ENCODE measurements at regions not wholly inside any gene's neighbourhood (a gene's known extent, or its start where the extent isn't known, plus 50 kb on each side); places are given as distances from the start of the nearest gene placed in this dataset.

- Histone ChIP-seq H3K36me3 (ENCODE audit: control insufficient read depth, insufficient read depth, low read length) (no peaks in the 10 kb centered on the region), H3K27me3 (replicated peaks; ENCODE audit: control insufficient read depth, insufficient read depth, low read length) (no peaks in the 10 kb centered on the region), H3K4me1 (no peaks in the 10 kb centered on the region), H3K4me3 (ENCODE audit: low read depth, low read length) (no peak overlapping the region), H3K9me3 (no peaks in the 10 kb centered on the region)
- Mint-ChIP-seq H3K27me3 (ENCODE audit: insufficient read depth, unreplicated experiment) (no peaks in the 10 kb centered on the region), H3K9me3 (ENCODE audit: unreplicated experiment) (no peaks in the 10 kb centered on the region), H3K27ac (ENCODE audit: unreplicated experiment) (no peak overlapping the region), H3K4me3 (ENCODE audit: unreplicated experiment) (no peak overlapping the region), H3K36me3 (ENCODE audit: insufficient read depth, unreplicated experiment) (no peaks in the 10 kb centered on the region), H3K4me1 (ENCODE audit: low read depth, unreplicated experiment) (no peaks in the 10 kb centered on the region)
- ChIA-PET CTCF (no interaction called here), POLR2A (no interaction called here)
- no TSS peak for BruUV-seq (replicated peaks)
- intact Hi-C loops (cut with micrococcal nuclease; ENCODE audit: unreplicated experiment), result no loop called here
- TF ChIP-seq CTCF (IDR thresholded peaks at IDR 0.05; ENCODE audit: insufficient read depth in 1 of 2, low read depth in 1 of 2, low read length in 1 of 2, severe bottlenecking in 1 of 2, unreplicated experiment in 1 of 2), result no peak
- peak; percentile 26 to 38 for DNase-seq
These were observed 515.3 kb downstream of the EPHB1 start for GRCh38 chr3:135310317-135310716.

GRCh38 chr3:135311699-135312098 lies 516.6 kb downstream of the EPHB1 start:
- TF ChIP-seq CTCF (IDR thresholded peaks at IDR 0.05; ENCODE audit: insufficient read depth in 1 of 2, low read depth in 1 of 2, low read length in 1 of 2, severe bottlenecking in 1 of 2, unreplicated experiment in 1 of 2), result no peak
- Mint-ChIP-seq H3K4me3 (ENCODE audit: unreplicated experiment) (no peak overlapping the region), H3K4me1 (ENCODE audit: low read depth, unreplicated experiment) (no peaks in the 10 kb centered on the region), H3K9me3 (ENCODE audit: unreplicated experiment) (no peaks in the 10 kb centered on the region), H3K27me3 (ENCODE audit: insufficient read depth, unreplicated experiment) (no peaks in the 10 kb centered on the region), H3K27ac (ENCODE audit: unreplicated experiment) (no peak overlapping the region), H3K36me3 (ENCODE audit: insufficient read depth, unreplicated experiment) (no peaks in the 10 kb centered on the region)
- no peaks in the 10 kb centered on the region for H3K27me3 ChIP-seq (replicated peaks; ENCODE audit: control insufficient read depth, insufficient read depth, low read length)
- ChIA-PET CTCF (no interaction called here), POLR2A (no interaction called here)
- intact Hi-C loops (cut with micrococcal nuclease; ENCODE audit: unreplicated experiment), result no loop called here
- H3K4me3 ChIP-seq (ENCODE audit: low read depth, low read length), result no peak overlapping the region
- BruUV-seq (replicated peaks), result no TSS peak
- DNase-seq, result no peak
- H3K4me1 ChIP-seq, result no peaks in the 10 kb centered on the region
- no peaks in the 10 kb centered on the region for H3K9me3 ChIP-seq
- H3K36me3 ChIP-seq (ENCODE audit: control insufficient read depth, insufficient read depth, low read length), result no peaks in the 10 kb centered on the region

- Mint-ChIP-seq H3K36me3 (ENCODE audit: insufficient read depth, unreplicated experiment) (no peaks in the 10 kb centered on the region), H3K9me3 (ENCODE audit: unreplicated experiment) (no peaks in the 10 kb centered on the region), H3K4me1 (ENCODE audit: low read depth, unreplicated experiment) (no peaks in the 10 kb centered on the region), H3K27ac (ENCODE audit: unreplicated experiment) (no peak overlapping the region), H3K4me3 (ENCODE audit: unreplicated experiment) (no peak overlapping the region), H3K27me3 (ENCODE audit: insufficient read depth, unreplicated experiment) (no peaks in the 10 kb centered on the region)
- H3K27me3 ChIP-seq (replicated peaks; ENCODE audit: control insufficient read depth, insufficient read depth, low read length), result no peaks in the 10 kb centered on the region
- CTCF ChIA-PET, result no interaction called here
- intact Hi-C loops (cut with micrococcal nuclease; ENCODE audit: unreplicated experiment), result no loop called here
- no peak for DNase-seq
- POLR2A ChIA-PET, result no interaction called here
- BruUV-seq (replicated peaks), result no TSS peak
- H3K4me3 ChIP-seq (ENCODE audit: low read depth, low read length), result no peak overlapping the region
- no peaks in the 10 kb centered on the region for H3K9me3 ChIP-seq
- no peaks in the 10 kb centered on the region for H3K4me1 ChIP-seq
- no peaks in the 10 kb centered on the region for H3K36me3 ChIP-seq (ENCODE audit: control insufficient read depth, insufficient read depth, low read length)
- TF ChIP-seq CTCF (IDR thresholded peaks at IDR 0.05; ENCODE audit: insufficient read depth in 1 of 2, low read depth in 1 of 2, low read length in 1 of 2, severe bottlenecking in 1 of 2, unreplicated experiment in 1 of 2), result no peak
These were observed 519.2 kb downstream of the EPHB1 start for GRCh38 chr3:135314237-135314636.

Measured in Caco-2 (cell line).